HCT116 (cell line): ENCODE measurements at regions not wholly inside any gene's neighbourhood (a gene's known extent, or its start where the extent isn't known, plus 50 kb on each side); places are given as distances from the start of the nearest gene placed in this dataset.
"Not testable (repeated sequence)": the region's sequence is repeated elsewhere in the genome, so short reads cannot be mapped to it uniquely, and the experiment has no call there.

Experiments
- ATAC-seq: fragments of 200-7000 bp; cut with Tn5 transposase; 2 replicates; pipeline ENCODE4 v1.9.1; 2020; ENCODE audit warnings: mild to moderate bottlenecking, moderate library complexity
- BruUV-seq: library from RNA; stranded (reverse); fragments of 400-500 nt; replicated peaks from 2 replicates; lab custom pipeline; 2021; lab: Mats Ljungman, UMichigan
- CTCF ChIA-PET: fragments of 300-600 bp; sonication (Branson Sonifier 250); formaldehyde crosslinking; loops from one replicate; lab custom pipeline; 2021; ENCODE audit warnings: antibody characterized with exemption; lab: Charles Lee
- POLR2A ChIA-PET: fragments of 300-600, 350-600 bp; sonication (Branson Sonifier 250); formaldehyde crosslinking; loops from one replicate; lab custom pipeline; 2021; ENCODE audit warnings: antibody characterized with exemption; lab: Charles Lee
- RAD21 ChIA-PET, 2 experiments: fragments of 300-600 bp; sonication (Branson Sonifier 250); formaldehyde crosslinking; loops; one replicate each; lab custom pipeline; 2023; ENCODE audit warnings: low total read pairs in 2 of 2; ENCODE audit not compliant: uncharacterized antibody in 2 of 2, unreplicated experiment in 2 of 2, low non-redundant PET in 1 of 2; lab: Charles Lee
- DNase-seq: peaks from one replicate; pipeline ENCODE4 v3.0.0-alpha.2; 2010; ENCODE audit warnings: low read depth, low spot score
- H2AFZ ChIP-seq: fragments of 200-600 bp; shearing (Covaris generic), sonication (generic); 2 replicates; pipeline ENCODE4 v1.6.1; 2017; ENCODE audit warnings: low read depth, mixed run types, mixed read lengths, antibody characterized with exemption, low read length; ENCODE audit not compliant: poor library complexity, severe bottlenecking
- H3K27ac ChIP-seq: 2 replicates; pipeline ENCODE4 v1.5.1; 2012; ENCODE audit warnings: low read depth, low read length
- H3K27me3 ChIP-seq: fragments of 200-600 bp; sonication (generic); 2 replicates; pipeline ENCODE4 v1.6.1; 2016; ENCODE audit warnings: mixed run types, low read length, mixed read lengths; ENCODE audit not compliant: insufficient read depth
- H3K36me3 ChIP-seq, 2 experiments: fragments of 200-500 bp in 1 of 2; fragments of 200-600 bp in 1 of 2; sonication (Bioruptor generic) in 1 of 2; sonication (generic) in 1 of 2; 2 replicates each; pipeline versions ENCODE4 v1.5.1 to v1.6.1; 2014 to 2016; ENCODE audit warnings: low read length in 2 of 2, inconsistent platforms in 1 of 2, mixed read lengths in 1 of 2, mixed run types in 1 of 2; ENCODE audit not compliant: insufficient read depth in 2 of 2, control insufficient read depth in 1 of 2
- H3K4me1 ChIP-seq, 2 experiments: fragments of 200-600 bp in 1 of 2; sonication (generic) in 1 of 2; 2 replicates each; pipeline versions ENCODE4 v1.5.1 to v1.6.1; 2012 to 2017; ENCODE audit warnings: low read length in 2 of 2, inconsistent platforms in 1 of 2, mild to moderate bottlenecking in 1 of 2, mixed read lengths in 1 of 2, mixed run types in 1 of 2, moderate library complexity in 1 of 2; ENCODE audit not compliant: insufficient read depth in 2 of 2, control insufficient read depth in 1 of 2
- H3K4me2 ChIP-seq: fragments of 200-600 bp; sonication (generic); 2 replicates; pipeline ENCODE4 v1.6.1; 2017; ENCODE audit warnings: mixed run types, low read length, mixed read lengths
- H3K4me3 ChIP-seq, 2 experiments: fragments of 200-600 bp in 1 of 2; sonication (generic) in 1 of 2; replicated peaks in 1 of 2; 2 replicates each; pipeline ENCODE4 v1.5.1; 2011 to 2016; ENCODE audit warnings: low read length in 2 of 2, control low read depth in 1 of 2, low read depth in 1 of 2, mild to moderate bottlenecking in 1 of 2, mixed read lengths in 1 of 2, mixed run types in 1 of 2
- H3K79me2 ChIP-seq: fragments of 200-600 bp; sonication (generic); 2 replicates; pipeline ENCODE4 v1.6.1; 2017; ENCODE audit warnings: mild to moderate bottlenecking, mixed run types, low read length, moderate library complexity, mixed read lengths; ENCODE audit not compliant: insufficient read depth
- H3K9ac ChIP-seq: fragments of 200-600 bp; sonication (generic); 2 replicates; pipeline ENCODE4 v1.6.1; 2016; ENCODE audit warnings: low read length, mixed read lengths
- H3K9me2 ChIP-seq: fragments of 200-600 bp; sonication (generic), shearing (Covaris generic); 2 replicates; pipeline ENCODE4 v1.6.1; 2017; ENCODE audit warnings: mixed run types, mild to moderate bottlenecking, moderate library complexity; ENCODE audit not compliant: insufficient read depth
- H3K9me3 ChIP-seq, 2 experiments: fragments of 200-500 bp in 1 of 2; fragments of 200-600 bp in 1 of 2; sonication (Bioruptor generic) in 1 of 2; sonication (generic) in 1 of 2; 2 replicates each; pipeline ENCODE4 v1.6.1; 2014 to 2017; ENCODE audit warnings: low read length in 2 of 2, mixed read lengths in 2 of 2, inconsistent platforms in 1 of 2, low read depth in 1 of 2, mild to moderate bottlenecking in 1 of 2, mixed run types in 1 of 2, moderate library complexity in 1 of 2; ENCODE audit not compliant: control insufficient read depth in 1 of 2, insufficient read depth in 1 of 2
- H4K20me1 ChIP-seq: fragments of 200-600 bp; sonication (generic), shearing (Covaris generic); 2 replicates; pipeline ENCODE4 v1.6.1; 2017; ENCODE audit warnings: mixed run types, mild to moderate bottlenecking, moderate library complexity; ENCODE audit not compliant: insufficient read depth
- CBX3 ChIP-seq: IDR thresholded peaks from 2 replicates; pipeline ENCODE4 v1.6.1; 2012; ENCODE audit warnings: low read depth
- EZH2 ChIP-seq: fragments of 200-600 bp; sonication (generic); IDR thresholded peaks from 2 replicates; pipeline ENCODE4 v1.6.1; 2017; ENCODE audit warnings: antibody characterized with exemption, mixed run types
- POLR2A ChIP-seq: IDR thresholded peaks from 2 replicates; pipeline ENCODE4 v1.7.0; 2011; ENCODE audit warnings: borderline replicate concordance; ENCODE audit not compliant: insufficient read depth, insufficient read length; ENCODE audit errors: extremely low read depth
- POLR2AphosphoS5 ChIP-seq: IDR thresholded peaks from 2 replicates; pipeline ENCODE4 v1.6.1; 2011; ENCODE audit warnings: mild to moderate bottlenecking, low read depth, low read length, moderate library complexity
- ZNF274 ChIP-seq: fragments of 200-500 bp; sonication (Bioruptor generic); IDR thresholded peaks from 2 replicates; pipeline ENCODE4 v1.6.1; 2014; ENCODE audit warnings: mild to moderate bottlenecking, low read depth, low read length, inconsistent platforms
- intact Hi-C: fragments of 100-400 bp; cut with micrococcal nuclease; formaldehyde crosslinking; loops from 2 replicates; pipeline ENCODE4 v1.10.0; 2022

- Histone ChIP-seq H3K27me3 (no peaks in the 10 kb centered on the region), H3K4me2 (no peak overlapping the region), H3K9ac (no peak overlapping the region), H3K27ac (no peak overlapping the region), H4K20me1 (no peaks in the 10 kb centered on the region), H3K79me2 (no peaks in the 10 kb centered on the region)
- ATAC-seq (no peak), DNase-seq (no peak)
- POLR2A ChIA-PET: no interaction called here
- TF ChIP-seq ZNF274 (no peak), POLR2AphosphoS5 (no peak), CBX3 (no peak), POLR2A (no peak)
- TF ChIP-seq, all 23 proteins: peak for 0
- Histone ChIP-seq H3K36me3 (no peaks in the 10 kb centered on the region), H3K9me3 (peaks cover 0 to 6% of the 10 kb centered on the region in 2 experiments; a peak in 2 of 4 replicates), H3K9me2 (no peaks in the 10 kb centered on the region), H3K4me1 (no peaks in the 10 kb centered on the region), H2AFZ (no peak overlapping the region), H3K4me3 (no peak overlapping the region)
- CTCF ChIA-PET: no interaction called here
- RAD21 ChIA-PET: no interaction called here
- no TSS peak for BruUV-seq
- intact Hi-C loops: no loop called here
Observed at GRCh38 chr10:55943403-55943802, 417.7 kb downstream of the ZWINT start.

GRCh38 chr10:55929291-55929690 lies 431.8 kb downstream of the ZWINT start:
- no peak overlapping the region for H3K4me2 ChIP-seq
- no peaks in the 10 kb centered on the region for H4K20me1 ChIP-seq
- no peaks in the 10 kb centered on the region for H3K36me3 ChIP-seq
- TF ChIP-seq EZH2: no peak
- no peak overlapping the region for H3K9ac ChIP-seq
- intact Hi-C loops: no loop called here
- no peaks in the 10 kb centered on the region for H3K79me2 ChIP-seq
- no peak for DNase-seq
- H3K27me3 ChIP-seq: no peaks in the 10 kb centered on the region
- ChIA-PET CTCF (no interaction called here), RAD21 (no interaction called here), POLR2A (no interaction called here)
- no peak overlapping the region for H3K4me3 ChIP-seq
- no peak overlapping the region for H2AFZ ChIP-seq
- peaks cover 7% of the 10 kb centered on the region in 2 experiments; a peak in 3 of 4 replicates for H3K9me3 ChIP-seq
- no TSS peak for BruUV-seq
- H3K27ac ChIP-seq: no peak overlapping the region
- H3K4me1 ChIP-seq: no peaks in the 10 kb centered on the region
- no peaks in the 10 kb centered on the region for H3K9me2 ChIP-seq
- ATAC-seq: no peak

DNA sequence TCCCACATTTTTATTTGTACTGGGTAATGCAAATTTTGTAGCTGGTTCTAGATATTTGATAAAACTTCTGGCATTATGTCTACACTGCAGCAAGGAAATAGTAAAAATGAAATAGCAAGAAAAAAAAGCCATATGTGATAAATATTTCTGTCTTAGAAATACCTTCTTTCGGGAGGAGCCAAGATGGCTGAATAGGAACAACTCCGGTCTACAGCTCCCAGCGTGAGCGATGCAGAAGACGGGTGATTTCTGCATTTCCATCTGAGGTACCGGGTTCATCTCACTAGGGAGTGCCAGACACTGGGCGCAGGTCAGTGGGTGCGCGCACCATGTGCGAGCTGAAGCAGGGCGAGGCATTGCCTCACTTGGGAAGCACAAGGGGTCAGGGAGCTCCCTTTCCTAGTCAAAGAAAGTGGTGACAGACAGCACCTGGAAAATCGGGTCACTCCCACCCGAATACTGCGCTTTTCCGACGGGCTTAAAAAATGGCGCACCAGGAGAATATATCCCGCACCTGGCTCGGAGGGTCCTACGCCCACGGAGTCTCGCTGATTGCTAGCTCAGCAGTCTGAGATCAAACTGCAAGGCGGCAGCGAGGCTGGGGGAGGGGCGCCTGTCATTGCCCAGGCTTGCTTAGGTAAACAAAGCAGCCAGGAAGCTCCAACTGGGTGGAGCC lies 461.4 kb downstream of the ZWINT start:
- H2AFZ ChIP-seq, H3K9me2 ChIP-seq, intact Hi-C loops, RAD21 ChIA-PET, H3K4me3 ChIP-seq, ATAC-seq, H3K36me3 ChIP-seq, H3K79me2 ChIP-seq, DNase-seq, H4K20me1 ChIP-seq, CTCF ChIA-PET, POLR2A ChIA-PET, H3K27ac ChIP-seq, H3K27me3 ChIP-seq, H3K9me3 ChIP-seq, H3K4me2 ChIP-seq, H3K4me1 ChIP-seq, BruUV-seq, H3K9ac ChIP-seq: not testable (repeated sequence)
